Kidney (tissue), 13 donors: ENCODE measurements at regions not wholly inside any gene's neighbourhood (a gene's known extent, or its start where the extent isn't known, plus 50 kb on each side); places are given as distances from the start of the nearest gene placed in this dataset.
"Not testable (repeated sequence)": the region's sequence is repeated elsewhere in the genome, so short reads cannot be mapped to it uniquely, and the experiment has no call there.

Experiments used
- DNase-seq, 5 donors: peaks; one replicate each; pipeline ENCODE4 v3.0.0-alpha.2; 2013 to 2020
- FAIRE-seq: peaks from 2 replicates; lab custom pipeline; 2012; peaks lifted over from hg19 to GRCh38; lab: Jason Lieb, UNC
- H3K27ac ChIP-seq, 2 donors: one replicate each; pipeline ENCODE4 v1.7.0; 2013; ENCODE audit warnings: low read depth in 2 of 2, low read length in 2 of 2, inconsistent platforms in 1 of 2
- H3K27me3 ChIP-seq: one replicate; pipeline ENCODE4 v1.7.1; 2013; ENCODE audit warnings: low read length, inconsistent platforms; ENCODE audit not compliant: control insufficient read depth, insufficient read depth
- H3K36me3 ChIP-seq, 3 donors: one replicate each; pipeline versions ENCODE4 v1.7.0 to v1.7.1; 2013; ENCODE audit warnings: low read length in 3 of 3, control low read depth in 1 of 3, inconsistent platforms in 1 of 3; ENCODE audit not compliant: insufficient read depth in 3 of 3, control insufficient read depth in 2 of 3
- H3K4me1 ChIP-seq, 3 donors: one replicate each; pipeline versions ENCODE4 v1.7.0 to v1.7.1; 2013; ENCODE audit warnings: low read length in 3 of 3, inconsistent platforms in 1 of 3, low read depth in 1 of 3; ENCODE audit not compliant: control insufficient read depth in 2 of 3, insufficient read depth in 2 of 3
- H3K4me3 ChIP-seq, 3 donors: one replicate each; pipeline versions ENCODE4 v1.7.0 to v1.8.1; 2013; ENCODE audit warnings: low read length in 3 of 3, control low read depth in 1 of 3, inconsistent platforms in 1 of 3
- H3K9ac ChIP-seq, 3 donors: one replicate each; pipeline versions ENCODE4 v1.7.0 to v1.7.1; 2013; ENCODE audit warnings: low read length in 3 of 3, control low read depth in 1 of 3, inconsistent platforms in 1 of 3
- H3K9me3 ChIP-seq, 3 donors: one replicate each; pipeline versions ENCODE4 v1.7.0 to v1.7.1; 2013; ENCODE audit warnings: low read length in 3 of 3, control low read depth in 1 of 3, inconsistent platforms in 1 of 3; ENCODE audit not compliant: control insufficient read depth in 2 of 3, insufficient read depth in 1 of 3
- intact Hi-C: fragments of 100-400 bp; cut with DNase I; formaldehyde crosslinking; loops from one replicate; pipeline ENCODE4 v1.11.1; 2022
- TF ChIP-seq, protein P1 (sequence below): IDR thresholded peaks from 3 replicates; pipeline ENCODE4 v1.5.1; 2012; ENCODE audit warnings: mild to moderate bottlenecking, moderate library complexity, borderline replicate concordance; ENCODE audit not compliant: insufficient read depth; ENCODE audit errors: extremely low read depth
- donor health status: control.
- donor health status: control.
- donor health status: control.
- donor health status: control.
- donor health status: control.
- donor health status: DM: yes; HTN: yes; CAD: no.
- donor health status: Normal renal cell carcinoma (clear cell type).

DNA sequence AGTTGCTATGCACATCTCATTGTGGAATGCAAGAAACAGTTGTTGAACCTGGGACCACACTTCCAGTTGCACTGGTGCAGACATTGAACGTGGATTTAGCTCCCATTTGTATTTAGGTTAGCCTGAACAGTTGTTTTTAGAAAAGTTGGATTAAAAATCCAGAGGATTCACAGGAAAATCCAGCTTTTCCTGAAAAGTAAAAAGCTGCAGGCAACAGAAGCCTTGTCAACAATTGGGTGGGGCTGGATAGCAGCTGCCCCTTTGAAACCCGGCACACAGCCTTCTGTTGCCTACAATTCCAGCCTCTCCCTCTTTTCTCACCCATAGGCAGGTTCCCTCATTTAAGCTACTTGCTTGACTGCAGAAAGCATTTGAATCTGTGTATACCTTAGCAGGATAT lies 165.3 kb upstream of the TBL1XR1 start:
- no peak overlapping the region for H3K4me3 ChIP-seq
- TF ChIP-seq, protein P1, sequence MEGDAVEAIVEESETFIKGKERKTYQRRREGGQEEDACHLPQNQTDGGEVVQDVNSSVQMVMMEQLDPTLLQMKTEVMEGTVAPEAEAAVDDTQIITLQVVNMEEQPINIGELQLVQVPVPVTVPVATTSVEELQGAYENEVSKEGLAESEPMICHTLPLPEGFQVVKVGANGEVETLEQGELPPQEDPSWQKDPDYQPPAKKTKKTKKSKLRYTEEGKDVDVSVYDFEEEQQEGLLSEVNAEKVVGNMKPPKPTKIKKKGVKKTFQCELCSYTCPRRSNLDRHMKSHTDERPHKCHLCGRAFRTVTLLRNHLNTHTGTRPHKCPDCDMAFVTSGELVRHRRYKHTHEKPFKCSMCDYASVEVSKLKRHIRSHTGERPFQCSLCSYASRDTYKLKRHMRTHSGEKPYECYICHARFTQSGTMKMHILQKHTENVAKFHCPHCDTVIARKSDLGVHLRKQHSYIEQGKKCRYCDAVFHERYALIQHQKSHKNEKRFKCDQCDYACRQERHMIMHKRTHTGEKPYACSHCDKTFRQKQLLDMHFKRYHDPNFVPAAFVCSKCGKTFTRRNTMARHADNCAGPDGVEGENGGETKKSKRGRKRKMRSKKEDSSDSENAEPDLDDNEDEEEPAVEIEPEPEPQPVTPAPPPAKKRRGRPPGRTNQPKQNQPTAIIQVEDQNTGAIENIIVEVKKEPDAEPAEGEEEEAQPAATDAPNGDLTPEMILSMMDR = no peak
- no peak for DNase-seq
- no peaks in the 10 kb centered on the region for H3K27me3 ChIP-seq
- H3K9ac ChIP-seq = no peak overlapping the region
- FAIRE-seq = no peak
- intact Hi-C loops = no loop called here
- peaks cover 11 to 42% (median 29%) of the 10 kb centered on the region in 3 donors for H3K4me1 ChIP-seq
- H3K36me3 ChIP-seq = no peaks in the 10 kb centered on the region
- H3K9me3 ChIP-seq = no peaks in the 10 kb centered on the region
- H3K27ac ChIP-seq = no peak overlapping the region

- Histone ChIP-seq H3K27me3 (no peaks in the 10 kb centered on the region), H3K9ac (no peak overlapping the region), H3K27ac (no peak overlapping the region), H3K36me3 (no peaks in the 10 kb centered on the region), H3K4me1 (peaks cover 11 to 28% (median 17%) of the 10 kb centered on the region in 3 donors), H3K4me3 (no peak overlapping the region), H3K9me3 (no peaks in the 10 kb centered on the region)
- TF ChIP-seq, protein P1 = no peak
- intact Hi-C loops = no loop called here
- DNase-seq (no peak), FAIRE-seq (no peak)
Observed at GRCh38 chr3:177364236-177364635, 167.0 kb upstream of the TBL1XR1 start.

DNA sequence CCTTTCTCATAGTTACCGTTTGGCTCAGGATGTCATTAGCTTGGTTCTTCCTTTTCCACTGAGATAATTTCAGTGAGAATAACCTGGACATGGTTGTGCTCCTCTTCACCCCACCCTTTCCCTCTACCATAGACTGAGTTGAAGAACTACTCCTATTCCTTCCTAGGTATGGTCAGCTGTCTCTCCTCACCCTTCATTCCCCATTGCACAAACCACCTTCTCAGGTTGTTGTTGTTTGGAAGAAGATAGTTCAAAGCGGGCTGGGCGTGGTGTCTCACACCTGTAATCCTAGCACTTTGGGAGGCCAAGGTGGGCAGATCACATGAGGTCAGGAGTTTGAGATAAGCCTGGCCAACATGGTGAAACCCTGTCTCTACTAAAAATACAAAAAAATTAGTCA lies 168.0 kb upstream of the TBL1XR1 start:
- not testable (repeated sequence) for DNase-seq

DNA sequence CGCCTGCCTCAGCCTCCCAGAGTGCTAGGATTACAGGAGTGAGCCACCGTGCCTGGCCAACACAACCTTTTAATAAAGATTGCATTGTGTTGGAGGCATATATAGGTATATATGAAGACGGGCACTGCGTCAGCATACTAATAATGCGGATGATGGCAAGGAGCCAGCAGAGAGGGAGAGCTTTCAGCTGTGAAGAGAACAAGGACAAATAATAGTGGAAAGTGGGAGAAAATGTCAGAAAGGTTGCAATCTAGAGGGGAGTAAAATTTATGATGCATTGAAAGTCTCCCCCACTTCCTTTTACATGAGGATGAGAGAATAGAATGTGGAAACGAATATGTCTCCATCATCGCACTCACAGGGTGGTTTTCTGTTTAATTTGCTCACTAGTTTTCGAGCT lies 170.5 kb upstream of the TBL1XR1 start:
- H3K9ac ChIP-seq = no peak overlapping the region
- TF ChIP-seq, protein P1 = no peak
- intact Hi-C loops = no loop called here
- H3K27ac ChIP-seq = no peak overlapping the region
- no peaks in the 10 kb centered on the region for H3K36me3 ChIP-seq
- peak in 3 of 5 donors; percentile 31 to 87 (median 86) for DNase-seq
- H3K27me3 ChIP-seq = no peaks in the 10 kb centered on the region
- peaks cover 0 to 2% (median 0%) of the 10 kb centered on the region in 3 donors for H3K4me1 ChIP-seq
- no peak for FAIRE-seq
- H3K9me3 ChIP-seq = no peaks in the 10 kb centered on the region
- H3K4me3 ChIP-seq = no peak overlapping the region

More for the DNA sequence above, 168.0 kb upstream of the TBL1XR1 start:
- H3K9ac ChIP-seq, H3K9me3 ChIP-seq, H3K27ac ChIP-seq, H3K4me3 ChIP-seq, H3K27me3 ChIP-seq, H3K36me3 ChIP-seq, FAIRE-seq, intact Hi-C loops: not testable (repeated sequence)
- H3K4me1 ChIP-seq = peaks cover 11 to 20% (median 12%) of the 10 kb centered on the region in 3 donors
